ENCODE measurements at regions not wholly inside any gene's neighbourhood (a gene's known extent, or its start where the extent isn't known, plus 50 kb on each side); places are given as distances from the start of the nearest gene placed in this dataset.

DNA sequence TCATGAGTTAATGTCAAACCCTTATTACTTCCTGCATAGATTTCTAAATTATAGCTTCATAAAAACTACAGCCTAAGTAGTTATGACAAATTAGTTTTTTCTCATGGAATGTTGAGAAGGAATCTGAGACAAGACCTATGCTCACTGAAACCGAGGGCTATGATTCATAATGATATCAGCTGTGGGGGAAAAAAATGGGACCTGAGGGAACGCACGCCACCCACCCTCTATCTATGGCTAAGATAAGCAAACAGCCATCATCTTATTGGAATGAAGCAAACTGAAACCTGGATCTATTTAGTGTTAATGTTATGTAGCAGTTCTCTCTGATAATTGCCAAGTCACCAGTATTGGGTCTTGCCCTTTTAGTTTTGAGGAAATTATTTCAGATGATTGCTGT lies 906.9 kb upstream of the RAG2 start:
- Mint-ChIP-seq H3K4me3 (no peak overlapping the region), H3K4me1 (no peaks in the 10 kb centered on the region)

DNA sequence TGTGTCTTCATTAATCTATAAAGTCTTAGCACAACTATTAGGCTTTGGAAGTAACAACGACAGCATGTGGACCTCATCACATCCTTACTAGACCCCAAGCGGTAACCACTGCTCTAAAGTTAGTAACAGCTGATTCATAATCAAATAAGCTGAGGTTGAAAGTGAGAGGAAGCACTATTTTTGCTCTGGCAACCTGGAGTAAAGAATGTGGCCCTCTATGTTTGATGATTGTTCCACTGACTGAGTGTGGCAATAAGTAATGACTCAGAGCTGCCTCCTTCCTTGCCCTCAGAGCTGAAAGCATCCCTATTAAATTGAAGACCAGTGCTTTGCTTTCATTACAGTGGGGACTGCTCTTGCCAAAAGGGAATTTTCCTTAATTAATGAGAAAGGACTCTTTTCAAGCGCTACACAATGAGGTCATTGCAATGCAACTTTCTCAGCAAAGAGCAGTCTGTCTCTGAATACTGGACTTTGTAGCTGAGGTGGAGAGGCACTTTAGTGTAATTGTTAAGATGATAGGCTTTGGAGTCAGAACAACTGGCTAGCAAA lies 906.1 kb upstream of the RAG2 start:
- no peak overlapping the region for H3K4me3 ChIP-seq (ENCODE audit: low read length)
- Mint-ChIP-seq H3K27me3 (no peaks in the 10 kb centered on the region), H3K4me1 (no peaks in the 10 kb centered on the region), H3K27ac (no peak overlapping the region), H3K36me3 (no peaks in the 10 kb centered on the region), H3K4me3 (no peak overlapping the region), H3K9me3 (peaks cover 4 to 34% (median 14%) of the 10 kb centered on the region in 5 donors)
- H3K27me3 ChIP-seq (ENCODE audit: insufficient read depth, low read length, poor library complexity, severe bottlenecking): no peaks in the 10 kb centered on the region
- H3K4me1 ChIP-seq (ENCODE audit: insufficient read depth, low read length): no peaks in the 10 kb centered on the region
- no peaks in the 10 kb centered on the region for H3K9me3 ChIP-seq (ENCODE audit: low read length)
- POLR2A ChIA-PET: no interaction called here
- no peaks in the 10 kb centered on the region for H3K36me3 ChIP-seq (ENCODE audit: insufficient read depth, low read length)
- no peak for DNase-seq
- CTCF ChIA-PET: no interaction called here
- no peak overlapping the region for H3K27ac ChIP-seq (ENCODE audit: low read depth, low read length)

More for the DNA sequence above, 906.9 kb upstream of the RAG2 start:
- Histone ChIP-seq H3K9me3 (ENCODE audit: low read length) (no peaks in the 10 kb centered on the region), H3K4me3 (ENCODE audit: low read length) (no peak overlapping the region), H3K27ac (ENCODE audit: low read depth, low read length) (no peak overlapping the region), H3K36me3 (ENCODE audit: insufficient read depth, low read length) (no peaks in the 10 kb centered on the region), H3K27me3 (ENCODE audit: insufficient read depth, low read length, poor library complexity, severe bottlenecking) (no peaks in the 10 kb centered on the region), H3K4me1 (ENCODE audit: insufficient read depth, low read length) (no peaks in the 10 kb centered on the region)
- ChIA-PET POLR2A (no interaction called here), CTCF (no interaction called here)
- no peak overlapping the region for H3K27ac Mint-ChIP-seq
- H3K27me3 Mint-ChIP-seq: no peaks in the 10 kb centered on the region
- H3K9me3 Mint-ChIP-seq: peaks cover 5 to 34% (median 14%) of the 10 kb centered on the region in 5 donors
- no peak for DNase-seq
- H3K36me3 Mint-ChIP-seq: no peaks in the 10 kb centered on the region

DNA sequence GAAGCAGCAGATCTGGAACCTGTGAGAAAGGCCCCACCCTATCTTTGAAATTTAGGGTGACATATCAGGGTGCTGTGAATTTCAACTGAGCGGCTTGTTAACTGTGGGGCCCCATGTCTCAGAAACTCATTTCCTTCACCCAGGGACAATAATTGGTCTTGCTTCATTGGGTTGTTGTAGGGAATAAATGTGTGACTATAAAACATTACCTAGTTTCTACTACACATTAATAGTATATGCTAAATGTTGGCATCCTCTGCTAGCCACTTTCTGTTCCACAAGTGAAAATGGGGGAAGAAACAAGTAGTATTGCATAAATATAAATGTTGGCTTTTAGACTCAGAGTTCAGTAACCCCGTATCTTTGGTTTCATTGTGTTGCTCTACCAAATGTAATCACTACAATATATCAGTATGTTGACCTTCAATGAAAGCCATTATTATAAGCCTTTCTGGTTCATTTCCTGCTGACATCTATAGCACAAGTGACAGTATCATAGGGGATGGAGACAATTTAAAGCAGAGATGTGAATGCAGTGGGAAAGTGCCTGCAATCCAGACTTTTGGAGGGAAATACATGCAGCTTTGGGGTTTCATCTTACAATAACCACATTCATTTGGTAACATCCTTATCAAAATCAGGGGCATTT lies 905.5 kb upstream of the RAG2 start:
- H3K36me3 ChIP-seq (ENCODE audit: insufficient read depth, low read length): no peaks in the 10 kb centered on the region
- no peak for DNase-seq
- ChIA-PET POLR2A (no interaction called here), CTCF (no interaction called here)
- no peaks in the 10 kb centered on the region for H3K27me3 ChIP-seq (ENCODE audit: insufficient read depth, low read length, poor library complexity, severe bottlenecking)
- Mint-ChIP-seq H3K4me3 (no peak overlapping the region), H3K9me3 (peaks cover 2 to 31% (median 14%) of the 10 kb centered on the region in 5 donors), H3K36me3 (no peaks in the 10 kb centered on the region), H3K27ac (no peak overlapping the region), H3K4me1 (no peaks in the 10 kb centered on the region), H3K27me3 (no peaks in the 10 kb centered on the region)
- H3K4me1 ChIP-seq (ENCODE audit: insufficient read depth, low read length): no peaks in the 10 kb centered on the region
- H3K4me3 ChIP-seq (ENCODE audit: low read length): no peak overlapping the region
- no peaks in the 10 kb centered on the region for H3K9me3 ChIP-seq (ENCODE audit: low read length)
- no peak overlapping the region for H3K27ac ChIP-seq (ENCODE audit: low read depth, low read length)

DNA sequence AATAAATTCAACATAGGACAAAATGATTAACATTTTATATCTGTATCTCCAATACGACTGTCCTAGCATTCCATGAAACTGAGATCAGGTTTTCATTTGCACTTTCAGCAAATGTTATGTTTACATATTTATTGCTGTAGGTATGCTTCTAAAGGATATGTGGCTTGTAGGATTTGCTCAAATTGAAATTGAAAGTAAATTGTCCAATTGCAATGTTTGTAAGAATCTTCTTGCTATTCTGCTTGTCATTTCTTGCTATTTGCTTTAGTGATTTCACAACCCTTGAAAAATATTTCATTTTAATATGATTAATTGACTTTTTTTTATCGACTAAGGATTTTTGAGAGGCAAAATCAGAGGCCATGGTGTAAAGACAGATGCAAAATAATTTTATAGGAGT lies 904.2 kb upstream of the RAG2 start:
- Mint-ChIP-seq H3K4me3 (no peak overlapping the region), H3K27me3 (no peaks in the 10 kb centered on the region), H3K36me3 (no peaks in the 10 kb centered on the region), H3K4me1 (no peaks in the 10 kb centered on the region), H3K27ac (no peak overlapping the region), H3K9me3 (peaks cover 2 to 27% (median 10%) of the 10 kb centered on the region in 5 donors)
- H3K27me3 ChIP-seq (ENCODE audit: insufficient read depth, low read length, poor library complexity, severe bottlenecking): no peaks in the 10 kb centered on the region
- H3K36me3 ChIP-seq (ENCODE audit: insufficient read depth, low read length): no peaks in the 10 kb centered on the region
- H3K4me3 ChIP-seq (ENCODE audit: low read length): no peak overlapping the region
- ChIA-PET POLR2A (no interaction called here), CTCF (no interaction called here)
- H3K9me3 ChIP-seq (ENCODE audit: low read length): no peaks in the 10 kb centered on the region
- no peak for DNase-seq
- no peak overlapping the region for H3K27ac ChIP-seq (ENCODE audit: low read depth, low read length)
- no peaks in the 10 kb centered on the region for H3K4me1 ChIP-seq (ENCODE audit: insufficient read depth, low read length)

DNA sequence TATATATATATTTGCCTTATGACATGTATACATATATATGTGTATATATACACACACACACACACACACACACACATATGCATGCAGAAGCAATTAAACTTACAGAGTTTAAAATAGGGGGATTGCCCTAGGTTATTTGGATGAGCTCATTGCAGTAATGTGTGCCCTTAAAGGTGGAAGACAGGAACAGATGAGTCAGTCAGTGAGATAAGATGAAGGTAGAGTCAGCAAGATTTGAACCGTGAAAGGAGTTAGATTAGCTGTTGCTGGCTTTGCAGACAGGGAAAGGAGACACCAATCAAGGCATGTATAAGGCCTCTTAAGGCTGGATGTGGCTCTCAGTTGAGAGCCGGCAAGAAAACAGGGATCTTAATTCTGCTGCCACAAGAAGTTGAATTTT lies 902.4 kb upstream of the RAG2 start:
- Mint-ChIP-seq H3K27me3 (no peaks in the 10 kb centered on the region), H3K27ac (no peak overlapping the region), H3K36me3 (peaks cover 0 to 1% (median 0%) of the 10 kb centered on the region in 3 donors), H3K4me1 (no peaks in the 10 kb centered on the region), H3K4me3 (no peak overlapping the region), H3K9me3 (peaks cover 0 to 31% (median 9%) of the 10 kb centered on the region in 5 donors)
- H3K4me3 ChIP-seq (ENCODE audit: low read length): no peak overlapping the region
- H3K27ac ChIP-seq (ENCODE audit: low read depth, low read length): no peak overlapping the region
- H3K27me3 ChIP-seq (ENCODE audit: insufficient read depth, low read length, poor library complexity, severe bottlenecking): no peaks in the 10 kb centered on the region
- H3K4me1 ChIP-seq (ENCODE audit: insufficient read depth, low read length): no peaks in the 10 kb centered on the region
- ChIA-PET CTCF (no interaction called here), POLR2A (no interaction called here)
- no peak for DNase-seq
- H3K36me3 ChIP-seq (ENCODE audit: insufficient read depth, low read length): no peaks in the 10 kb centered on the region
- no peaks in the 10 kb centered on the region for H3K9me3 ChIP-seq (ENCODE audit: low read length)

DNA sequence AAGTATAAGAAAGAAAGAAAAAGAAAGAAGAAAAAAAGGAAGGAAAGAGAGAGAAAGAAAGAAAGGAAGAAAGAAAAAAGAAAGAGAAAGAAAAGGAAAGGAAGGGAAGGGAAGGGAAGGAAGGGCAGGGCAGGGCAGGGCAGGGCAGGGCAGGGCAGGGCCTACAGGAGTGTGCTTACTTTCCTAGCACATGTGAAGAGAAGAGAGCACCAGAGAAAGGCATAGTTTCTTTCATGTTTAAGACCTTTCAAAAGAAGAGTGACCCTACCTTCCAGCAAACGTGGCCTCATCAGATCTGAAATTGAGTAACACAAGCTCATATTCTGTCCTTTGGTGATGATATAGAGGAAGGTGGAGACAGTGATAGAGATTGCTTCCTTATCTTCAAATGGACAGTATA lies 899.3 kb upstream of the RAG2 start:
- POLR2A ChIA-PET: no interaction called here
- H3K27ac Mint-ChIP-seq: peak overlapping the region in 1 of 8 donors; percentile 52
- H3K9me3 Mint-ChIP-seq: peaks cover under 1 to 21% (median 3%) of the 10 kb centered on the region in 5 donors
- peaks cover 0 to 1% (median 0%) of the 10 kb centered on the region in 3 donors for H3K36me3 Mint-ChIP-seq
- no peaks in the 10 kb centered on the region for H3K27me3 Mint-ChIP-seq
- no peaks in the 10 kb centered on the region for H3K4me1 ChIP-seq (ENCODE audit: insufficient read depth, low read length)
- H3K9me3 ChIP-seq (ENCODE audit: low read length): no peaks in the 10 kb centered on the region
- DNase-seq: no peak
- H3K4me3 ChIP-seq (ENCODE audit: low read length): no peak overlapping the region
- no peaks in the 10 kb centered on the region for H3K27me3 ChIP-seq (ENCODE audit: insufficient read depth, low read length, poor library complexity, severe bottlenecking)
- H3K4me3 Mint-ChIP-seq: no peak overlapping the region
- H3K36me3 ChIP-seq (ENCODE audit: insufficient read depth, low read length): no peaks in the 10 kb centered on the region
- no peaks in the 10 kb centered on the region for H3K4me1 Mint-ChIP-seq
- H3K27ac ChIP-seq (ENCODE audit: low read depth, low read length): no peak overlapping the region
- CTCF ChIA-PET: no interaction called here

DNA sequence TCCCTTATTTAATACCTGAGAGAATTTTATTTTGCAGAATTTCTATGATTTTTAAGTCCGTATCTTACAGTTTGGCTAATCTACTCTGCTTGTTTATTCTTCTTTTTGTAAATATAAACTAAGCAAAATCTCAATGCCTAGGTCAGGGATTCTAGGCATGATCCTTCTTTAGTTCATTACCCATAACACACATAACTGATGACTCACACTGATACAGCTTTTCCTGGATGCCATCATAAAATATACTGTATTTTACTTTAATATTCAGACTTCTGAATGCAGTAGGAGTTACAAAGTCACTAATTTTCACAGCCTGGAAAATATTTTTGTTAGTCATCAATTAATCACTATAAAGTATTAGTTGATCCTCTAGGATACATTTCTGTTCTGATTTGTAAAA lies 898.2 kb upstream of the RAG2 start:
- no peaks in the 10 kb centered on the region for H3K27me3 ChIP-seq (ENCODE audit: insufficient read depth, low read length, poor library complexity, severe bottlenecking)
- no peaks in the 10 kb centered on the region for H3K36me3 ChIP-seq (ENCODE audit: insufficient read depth, low read length)
- no peak overlapping the region for H3K27ac ChIP-seq (ENCODE audit: low read depth, low read length)
- ChIA-PET CTCF (no interaction called here), POLR2A (no interaction called here)
- H3K4me1 Mint-ChIP-seq: no peaks in the 10 kb centered on the region
- no peaks in the 10 kb centered on the region for H3K9me3 ChIP-seq (ENCODE audit: low read length)
- H3K4me3 ChIP-seq (ENCODE audit: low read length): no peak overlapping the region
- H3K4me3 Mint-ChIP-seq: no peak overlapping the region
- no peaks in the 10 kb centered on the region for H3K4me1 ChIP-seq (ENCODE audit: insufficient read depth, low read length)
- H3K27ac Mint-ChIP-seq: no peak overlapping the region
- DNase-seq: no peak
- no peaks in the 10 kb centered on the region for H3K27me3 Mint-ChIP-seq
- peaks cover 0 to 1% (median 0%) of the 10 kb centered on the region in 3 donors for H3K36me3 Mint-ChIP-seq
- peaks cover 0 to 26% (median 3%) of the 10 kb centered on the region in 5 donors for H3K9me3 Mint-ChIP-seq

DNA sequence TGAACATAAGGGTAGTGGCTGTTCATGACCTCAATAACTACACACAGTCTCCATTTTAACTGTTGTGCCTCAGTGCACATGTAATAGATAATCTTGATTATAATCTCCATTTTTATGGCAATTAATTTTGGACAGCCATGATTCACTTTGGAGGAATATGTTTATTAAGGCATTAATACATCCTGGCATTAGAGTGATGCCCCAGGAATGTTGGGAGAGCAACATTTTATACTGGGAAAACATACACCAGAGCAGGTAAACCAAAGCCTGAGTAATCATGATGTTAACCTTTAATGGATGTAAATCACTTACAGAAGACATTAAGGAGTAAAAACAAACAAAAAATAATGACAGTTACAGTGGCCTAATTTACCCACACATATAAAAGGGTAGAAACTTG lies 886.3 kb upstream of the RAG2 start:
- no peak overlapping the region for H3K27ac Mint-ChIP-seq
- no peak overlapping the region for H3K27ac ChIP-seq (ENCODE audit: low read depth, low read length)
- H3K9me3 Mint-ChIP-seq: peaks cover 7 to 26% (median 17%) of the 10 kb centered on the region in 5 donors
- DNase-seq: no peak
- ChIA-PET CTCF (no interaction called here), POLR2A (no interaction called here)
- H3K4me1 Mint-ChIP-seq: no peaks in the 10 kb centered on the region
- H3K4me3 ChIP-seq (ENCODE audit: low read length): no peak overlapping the region
- no peak overlapping the region for H3K4me3 Mint-ChIP-seq
- no peaks in the 10 kb centered on the region for H3K36me3 ChIP-seq (ENCODE audit: insufficient read depth, low read length)
- H3K27me3 Mint-ChIP-seq: no peaks in the 10 kb centered on the region
- H3K27me3 ChIP-seq (ENCODE audit: insufficient read depth, low read length, poor library complexity, severe bottlenecking): no peaks in the 10 kb centered on the region
- no peaks in the 10 kb centered on the region for H3K36me3 Mint-ChIP-seq
- no peaks in the 10 kb centered on the region for H3K4me1 ChIP-seq (ENCODE audit: insufficient read depth, low read length)
- no peaks in the 10 kb centered on the region for H3K9me3 ChIP-seq (ENCODE audit: low read length)

Data from CD8-positive, alpha-beta memory T cell (primary cell).